CD8-positive, alpha-beta memory T cell (primary cell): ENCODE measurements at regions not wholly inside any gene's neighbourhood (a gene's known extent, or its start where the extent isn't known, plus 50 kb on each side); places are given as distances from the start of the nearest gene placed in this dataset.
"Not testable (repeated sequence)": the region's sequence is repeated elsewhere in the genome, so short reads cannot be mapped to it uniquely, and the experiment has no call there.

Experiments
- CTCF ChIA-PET: fragments of 350-600 bp; sonication (Branson Sonifier 250); formaldehyde crosslinking; loops from one replicate; lab custom pipeline; 2021; ENCODE audit warnings: antibody characterized with exemption; lab: Charles Lee
- POLR2A ChIA-PET: fragments of 350-600 bp; sonication (Branson Sonifier 250); formaldehyde crosslinking; loops from one replicate; lab custom pipeline; 2021; ENCODE audit warnings: antibody characterized with exemption; lab: Charles Lee
- DNase-seq, 5 donors: peaks; one replicate each; pipeline versions ENCODE4 v3.0.0 to v3.0.0-alpha.2; 2020 to 2022; ENCODE audit warnings: mixed read lengths in 1 of 5
- H3K27ac ChIP-seq: one replicate; pipeline ENCODE4 v1.7.0; 2013; ENCODE audit warnings: low read depth, mild to moderate bottlenecking, low read length, moderate library complexity
- H3K27me3 ChIP-seq: 2 replicates; pipeline ENCODE4 v1.7.0; 2013; ENCODE audit warnings: low read length, mild to moderate bottlenecking; ENCODE audit not compliant: insufficient read depth, poor library complexity, severe bottlenecking
- H3K36me3 ChIP-seq: 2 replicates; pipeline ENCODE4 v1.7.0; 2013; ENCODE audit warnings: mild to moderate bottlenecking, low read length, moderate library complexity; ENCODE audit not compliant: insufficient read depth
- H3K4me1 ChIP-seq: 2 replicates; pipeline ENCODE4 v1.7.0; 2013; ENCODE audit warnings: mild to moderate bottlenecking, low read length, moderate library complexity; ENCODE audit not compliant: insufficient read depth
- H3K4me3 ChIP-seq: 2 replicates; pipeline ENCODE4 v1.7.0; 2013; ENCODE audit warnings: mild to moderate bottlenecking, low read length
- H3K9me3 ChIP-seq: 2 replicates; pipeline ENCODE4 v1.7.0; 2013; ENCODE audit warnings: mild to moderate bottlenecking, low read length
- H3K27ac Mint-ChIP-seq, 8 donors: one replicate each; pipeline ENCODE4 v1.8.0; 2020 to 2021; ENCODE audit warnings: mixed read lengths in 8 of 8, mild to moderate bottlenecking in 6 of 8, inconsistent platforms in 3 of 8, moderate library complexity in 3 of 8
- H3K27me3 Mint-ChIP-seq, 2 donors: one replicate each; pipeline ENCODE4 v1.8.0; 2020 to 2021; ENCODE audit warnings: mixed read lengths in 2 of 2, mild to moderate bottlenecking in 1 of 2, moderate library complexity in 1 of 2
- H3K36me3 Mint-ChIP-seq, 3 donors: one replicate each; pipeline ENCODE4 v1.8.0; 2020 to 2021; ENCODE audit warnings: mixed read lengths in 3 of 3, inconsistent platforms in 1 of 3, mild to moderate bottlenecking in 1 of 3
- H3K4me1 Mint-ChIP-seq, 3 donors: one replicate each; pipeline ENCODE4 v1.8.0; 2020 to 2021; ENCODE audit warnings: mixed read lengths in 3 of 3, inconsistent platforms in 1 of 3, mild to moderate bottlenecking in 1 of 3
- H3K4me3 Mint-ChIP-seq, 7 donors: one replicate each; pipeline ENCODE4 v1.8.0; 2020 to 2021; ENCODE audit warnings: mixed read lengths in 7 of 7, mild to moderate bottlenecking in 6 of 7, moderate library complexity in 4 of 7, inconsistent platforms in 2 of 7
- H3K9me3 Mint-ChIP-seq, 5 donors: one replicate each; pipeline ENCODE4 v1.8.0; 2020 to 2022; ENCODE audit warnings: mixed read lengths in 5 of 5, mild to moderate bottlenecking in 3 of 5, moderate library complexity in 2 of 5, inconsistent platforms in 1 of 5

- H3K27me3 Mint-ChIP-seq, H3K4me1 ChIP-seq, H3K27me3 ChIP-seq, H3K27ac ChIP-seq, H3K4me3 ChIP-seq, POLR2A ChIA-PET, H3K36me3 Mint-ChIP-seq, CTCF ChIA-PET, H3K9me3 ChIP-seq, H3K36me3 ChIP-seq: not testable (repeated sequence)
- DNase-seq: peak in 2 of 5 donors; percentile 5 to 40
- H3K9me3 Mint-ChIP-seq: peaks cover 0 to 14% (median 3%) of the 10 kb centered on the region in 5 donors
- peak overlapping the region; percentile 59 to 88 (median 73) for H3K4me3 Mint-ChIP-seq
- H3K27ac Mint-ChIP-seq: peak overlapping the region; percentile 77 to 91 (median 85)
- H3K4me1 Mint-ChIP-seq: peaks cover 8 to 41% (median 12%) of the 10 kb centered on the region in 3 donors
Measured at GRCh38 chr11:103739074-103739796, 297.2 kb upstream of the DDI1 start.

DNA sequence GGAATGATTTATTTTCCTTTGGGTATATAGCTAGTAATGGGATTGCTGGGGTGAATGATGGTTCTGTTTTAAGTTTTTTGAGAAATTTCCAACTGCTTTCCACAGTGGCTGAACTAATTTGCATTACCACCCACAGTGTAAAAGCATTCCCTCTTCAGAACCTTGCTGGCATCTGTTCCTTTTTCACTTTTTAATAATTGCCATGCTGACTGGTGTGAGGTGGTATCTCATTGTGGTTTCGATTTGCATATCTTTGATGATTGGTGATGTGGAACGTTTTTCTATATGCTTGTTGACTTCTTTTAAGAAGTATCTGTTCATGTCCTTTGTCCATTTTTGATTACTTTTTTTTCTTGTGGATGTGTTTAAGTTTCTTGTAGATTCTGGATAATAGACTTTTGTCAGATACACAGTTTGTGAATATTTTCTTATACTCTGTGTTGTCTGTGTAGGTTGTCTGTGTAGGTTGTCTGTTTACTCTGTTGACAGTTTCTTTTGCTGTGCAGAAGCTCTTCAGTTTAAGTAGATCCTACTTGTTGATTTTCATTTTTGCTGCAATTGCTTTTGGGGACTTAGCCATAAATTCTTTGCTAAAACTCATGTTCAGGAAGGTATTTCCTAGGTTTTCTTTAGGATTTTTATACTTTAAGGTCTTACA is 291.8 kb upstream of the DDI1 start:
- no peaks in the 10 kb centered on the region for H3K27me3 Mint-ChIP-seq
- peaks cover under 1 to 15% (median 4%) of the 10 kb centered on the region in 3 donors for H3K4me1 Mint-ChIP-seq
- Histone ChIP-seq H3K4me1 (no peaks in the 10 kb centered on the region), H3K27ac (no peak overlapping the region), H3K27me3 (no peaks in the 10 kb centered on the region), H3K4me3 (no peak overlapping the region), H3K36me3 (no peaks in the 10 kb centered on the region), H3K9me3 (no peaks in the 10 kb centered on the region)
- ChIA-PET POLR2A (no interaction called here), CTCF (no interaction called here)
- H3K4me3 Mint-ChIP-seq: no peak overlapping the region
- H3K27ac Mint-ChIP-seq: peak overlapping the region in 1 of 8 donors; percentile 22
- H3K36me3 Mint-ChIP-seq: no peaks in the 10 kb centered on the region
- peaks cover 0 to 15% (median 9%) of the 10 kb centered on the region in 5 donors for H3K9me3 Mint-ChIP-seq
- no peak for DNase-seq

DNA sequence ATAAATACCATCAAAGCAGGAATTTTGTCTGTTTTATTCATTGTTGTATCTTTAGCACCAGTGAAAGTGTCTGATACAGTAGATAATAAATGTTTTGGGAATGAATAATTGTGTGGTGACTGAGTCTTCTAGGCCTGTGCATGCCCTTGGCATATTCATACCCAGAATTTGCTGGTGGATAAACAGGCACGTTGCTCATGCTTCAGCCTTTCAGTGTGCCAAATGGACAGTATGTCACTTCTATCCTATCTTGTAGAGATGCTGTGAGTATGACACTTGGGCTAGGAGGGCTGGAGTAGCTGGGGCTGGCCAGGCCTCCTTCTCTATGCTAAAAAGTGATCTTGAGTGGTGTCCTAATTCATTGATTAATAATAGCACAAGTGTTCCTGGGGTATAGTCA is 287.3 kb upstream of the DDI1 start:
- CTCF ChIA-PET: no interaction called here
- Mint-ChIP-seq H3K9me3 (peaks cover 0 to 10% (median 5%) of the 10 kb centered on the region in 5 donors), H3K27me3 (peaks cover 0 to 4% of the 10 kb centered on the region in 2 donors), H3K4me3 (no peak overlapping the region), H3K4me1 (peaks cover 0 to 8% (median 0%) of the 10 kb centered on the region in 3 donors), H3K27ac (no peak overlapping the region), H3K36me3 (no peaks in the 10 kb centered on the region)
- Histone ChIP-seq H3K27me3 (no peaks in the 10 kb centered on the region), H3K4me3 (no peak overlapping the region), H3K9me3 (no peaks in the 10 kb centered on the region), H3K27ac (no peak overlapping the region), H3K4me1 (no peaks in the 10 kb centered on the region), H3K36me3 (no peaks in the 10 kb centered on the region)
- POLR2A ChIA-PET: no interaction called here
- DNase-seq: no peak

GRCh38 chr11:103768816-103769215 is 267.6 kb upstream of the DDI1 start:
- Histone ChIP-seq H3K4me1 (no peaks in the 10 kb centered on the region), H3K27me3 (no peaks in the 10 kb centered on the region), H3K9me3 (no peaks in the 10 kb centered on the region), H3K36me3 (no peaks in the 10 kb centered on the region), H3K27ac (no peak overlapping the region), H3K4me3 (no peak overlapping the region)
- POLR2A ChIA-PET: no interaction called here
- CTCF ChIA-PET: no interaction called here
- peaks cover 0 to 3% of the 10 kb centered on the region in 2 donors for H3K27me3 Mint-ChIP-seq
- H3K36me3 Mint-ChIP-seq: no peaks in the 10 kb centered on the region
- DNase-seq: no peak
- H3K4me3 Mint-ChIP-seq: no peak overlapping the region
- peaks cover 0 to 2% (median 0%) of the 10 kb centered on the region in 5 donors for H3K9me3 Mint-ChIP-seq
- no peaks in the 10 kb centered on the region for H3K4me1 Mint-ChIP-seq
- no peak overlapping the region for H3K27ac Mint-ChIP-seq

DNA sequence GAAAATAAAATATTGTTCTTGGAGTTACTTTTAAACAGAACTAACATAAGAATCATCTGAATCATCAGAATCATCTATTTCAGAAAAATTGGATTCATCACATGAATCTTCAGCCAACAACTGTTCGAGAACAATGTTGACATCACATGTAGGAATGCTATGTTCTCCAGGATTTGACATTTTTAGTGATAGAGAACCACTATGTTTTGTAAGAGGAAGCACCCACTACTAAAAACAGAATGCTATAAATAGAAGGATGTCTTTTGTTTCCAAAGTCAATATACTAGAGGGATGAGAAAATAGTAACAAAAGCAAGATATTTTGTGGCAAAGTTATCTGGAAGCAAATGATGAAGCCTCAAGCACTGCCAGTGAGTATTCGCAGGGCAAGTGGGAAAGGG is 263.4 kb upstream of the DDI1 start:
- Mint-ChIP-seq H3K9me3 (peaks cover 0 to 2% (median 0%) of the 10 kb centered on the region in 5 donors), H3K4me1 (no peaks in the 10 kb centered on the region), H3K4me3 (no peak overlapping the region), H3K36me3 (no peaks in the 10 kb centered on the region), H3K27ac (no peak overlapping the region), H3K27me3 (peaks cover 0 to under 1% of the 10 kb centered on the region in 2 donors)
- Histone ChIP-seq H3K36me3 (no peaks in the 10 kb centered on the region), H3K27me3 (no peaks in the 10 kb centered on the region), H3K9me3 (no peaks in the 10 kb centered on the region), H3K27ac (no peak overlapping the region), H3K4me3 (no peak overlapping the region), H3K4me1 (no peaks in the 10 kb centered on the region)
- POLR2A ChIA-PET: no interaction called here
- no peak for DNase-seq
- CTCF ChIA-PET: no interaction called here

- no peaks in the 10 kb centered on the region for H3K36me3 Mint-ChIP-seq
- no peak overlapping the region for H3K4me3 Mint-ChIP-seq
- H3K27me3 Mint-ChIP-seq: no peaks in the 10 kb centered on the region
- H3K27me3 ChIP-seq: no peaks in the 10 kb centered on the region
- POLR2A ChIA-PET: no interaction called here
- no peak overlapping the region for H3K4me3 ChIP-seq
- DNase-seq: no peak
- no peaks in the 10 kb centered on the region for H3K9me3 ChIP-seq
- no peaks in the 10 kb centered on the region for H3K4me1 Mint-ChIP-seq
- H3K36me3 ChIP-seq: no peaks in the 10 kb centered on the region
- H3K27ac ChIP-seq: no peak overlapping the region
- CTCF ChIA-PET: no interaction called here
- no peak overlapping the region for H3K27ac Mint-ChIP-seq
- no peaks in the 10 kb centered on the region for H3K4me1 ChIP-seq
- peaks cover 0 to 2% (median 0%) of the 10 kb centered on the region in 5 donors for H3K9me3 Mint-ChIP-seq
Measured at GRCh38 chr11:103773537-103773936, 262.9 kb upstream of the DDI1 start.

- DNase-seq: no peak
- CTCF ChIA-PET: no interaction called here
- H3K36me3 Mint-ChIP-seq: no peaks in the 10 kb centered on the region
Measured at GRCh38 chr11:103779054-103779453, 257.4 kb upstream of the DDI1 start.

GRCh38 chr11:103789952-103790351 is 246.5 kb upstream of the DDI1 start:
- no peaks in the 10 kb centered on the region for H3K27me3 ChIP-seq
- H3K27ac Mint-ChIP-seq: no peak overlapping the region
- H3K9me3 Mint-ChIP-seq: peaks cover 5 to 14% (median 6%) of the 10 kb centered on the region in 5 donors
- no peak overlapping the region for H3K27ac ChIP-seq
- H3K4me1 ChIP-seq: no peaks in the 10 kb centered on the region
- no peaks in the 10 kb centered on the region for H3K4me1 Mint-ChIP-seq
- POLR2A ChIA-PET: no interaction called here
- no peaks in the 10 kb centered on the region for H3K36me3 ChIP-seq
- DNase-seq: no peak
- CTCF ChIA-PET: no interaction called here
- no peaks in the 10 kb centered on the region for H3K9me3 ChIP-seq
- H3K36me3 Mint-ChIP-seq: no peaks in the 10 kb centered on the region
- H3K27me3 Mint-ChIP-seq: no peaks in the 10 kb centered on the region
- H3K4me3 Mint-ChIP-seq: no peak overlapping the region
- H3K4me3 ChIP-seq: no peak overlapping the region

More at GRCh38 chr11:103779054-103779453, 257.4 kb upstream of the DDI1 start:
- H3K9me3 Mint-ChIP-seq: no peaks in the 10 kb centered on the region
- H3K4me1 Mint-ChIP-seq: no peaks in the 10 kb centered on the region
- Histone ChIP-seq H3K27me3 (no peaks in the 10 kb centered on the region), H3K36me3 (no peaks in the 10 kb centered on the region), H3K4me3 (no peak overlapping the region), H3K27ac (no peak overlapping the region), H3K4me1 (no peaks in the 10 kb centered on the region), H3K9me3 (no peaks in the 10 kb centered on the region)
- POLR2A ChIA-PET: no interaction called here
- H3K27me3 Mint-ChIP-seq: peaks cover 0 to 2% of the 10 kb centered on the region in 2 donors
- no peak overlapping the region for H3K4me3 Mint-ChIP-seq
- no peak overlapping the region for H3K27ac Mint-ChIP-seq
